GM21367 (cell line): ENCODE measurements at regions not wholly inside any gene's neighbourhood (a gene's known extent, or its start where the extent isn't known, plus 50 kb on each side); places are given as distances from the start of the nearest gene placed in this dataset.
"Not testable (repeated sequence)": the region's sequence is repeated elsewhere in the genome, so short reads cannot be mapped to it uniquely, and the experiment has no call there.

Experiments
- ATAC-seq: cut with Tn5 transposase; IDR thresholded peaks from one replicate; pipeline ENCODE4 v1.9.1; 2021; ENCODE audit not compliant: unreplicated experiment

- no peak for ATAC-seq
Observed at GRCh38 chrX:20718592-20719380, 452.1 kb upstream of the RPS6KA3 start.

GRCh38 chrX:20715176-20715575, 448.5 kb upstream of the RPS6KA3 start:
- ATAC-seq = no peak

GRCh38 chrX:20712811-20713210, 446.1 kb upstream of the RPS6KA3 start:
- ATAC-seq = no peak

DNA sequence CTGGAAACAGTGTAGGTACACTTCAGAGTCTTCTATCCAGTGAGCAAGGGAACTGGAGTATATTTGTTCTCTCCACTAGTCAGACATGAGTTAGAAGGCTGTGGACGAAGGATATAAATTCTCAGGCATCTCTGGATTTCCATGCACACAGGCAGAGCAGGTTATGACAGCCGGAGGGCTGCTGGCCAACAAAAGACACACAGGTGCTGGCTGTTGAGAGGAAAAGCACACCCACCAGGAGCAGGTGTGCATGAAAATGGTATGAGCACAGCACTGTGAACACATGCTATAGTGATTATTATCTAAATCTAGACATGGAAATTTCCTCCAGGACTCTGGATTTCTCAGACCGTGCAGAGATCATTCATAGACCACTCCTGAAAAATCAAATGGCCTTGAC, 444.7 kb upstream of the RPS6KA3 start:
- ATAC-seq = no peak

DNA sequence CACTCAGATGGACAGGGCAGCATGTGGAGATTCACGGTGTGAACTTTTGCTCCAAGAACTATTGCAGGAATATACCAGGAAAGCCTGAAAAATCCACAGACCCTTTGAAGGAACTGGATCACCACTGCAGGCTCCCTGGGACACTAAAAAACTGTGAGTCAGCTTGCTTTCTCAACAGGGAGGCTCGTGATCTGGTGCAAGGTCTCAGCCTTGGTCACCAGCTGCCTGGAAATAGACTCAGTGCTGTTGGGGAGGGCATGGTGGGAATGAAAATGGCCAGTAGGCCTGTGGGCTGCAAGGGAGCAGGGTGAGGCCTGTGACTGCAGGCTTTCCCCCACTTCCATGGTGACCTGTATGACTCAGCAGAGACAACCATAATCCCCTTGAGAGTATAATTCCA, 426.4 kb upstream of the RPS6KA3 start:
- no peak for ATAC-seq

DNA sequence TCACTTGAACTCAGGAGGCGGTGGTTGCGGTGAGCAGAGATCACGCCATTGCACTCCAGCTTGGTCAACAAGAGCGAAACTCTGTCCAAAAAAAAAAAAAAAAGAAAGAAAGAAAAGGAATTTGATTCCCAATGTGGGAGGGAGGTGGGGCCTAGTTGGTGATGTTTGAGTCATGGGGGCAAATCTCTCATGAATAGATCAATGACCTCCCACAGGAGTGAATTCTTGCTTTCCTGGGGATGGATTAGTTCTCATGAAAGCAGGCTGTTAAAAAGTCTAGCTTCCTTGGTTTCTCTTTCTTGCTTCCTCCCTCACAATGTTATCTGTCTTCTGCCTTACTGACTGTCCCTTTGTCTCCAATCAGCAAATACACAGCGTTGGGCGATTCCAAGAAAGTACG, 419.5 kb upstream of the RPS6KA3 start:
- no peak for ATAC-seq

GRCh38 chrX:20685652-20686051, 418.9 kb upstream of the RPS6KA3 start:
- ATAC-seq = no peak

- ATAC-seq = no peak
Observed at GRCh38 chrX:20681683-20682082, 415.0 kb upstream of the RPS6KA3 start.

DNA sequence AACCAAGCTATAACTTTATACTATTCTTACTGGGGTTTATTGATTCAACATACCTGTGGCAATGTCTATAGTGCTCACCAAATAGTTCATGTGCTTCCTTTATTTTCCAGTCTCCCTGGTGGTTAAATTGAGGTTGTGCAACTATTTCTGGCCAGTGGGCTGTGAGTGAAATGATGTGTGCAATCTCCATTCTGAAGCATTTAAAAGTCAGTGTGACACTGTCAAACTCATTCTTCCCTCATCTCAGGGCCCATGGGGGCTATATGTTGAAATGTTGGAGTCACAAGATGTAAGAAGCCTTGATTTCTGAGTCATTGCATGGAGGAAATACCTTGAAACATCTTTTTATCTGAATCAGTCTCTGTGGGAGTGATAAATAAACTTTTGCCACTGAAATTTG, 414.3 kb upstream of the RPS6KA3 start:
- no peak for ATAC-seq

GRCh38 chrX:20672476-20672875, 405.8 kb upstream of the RPS6KA3 start:
- no peak for ATAC-seq

DNA sequence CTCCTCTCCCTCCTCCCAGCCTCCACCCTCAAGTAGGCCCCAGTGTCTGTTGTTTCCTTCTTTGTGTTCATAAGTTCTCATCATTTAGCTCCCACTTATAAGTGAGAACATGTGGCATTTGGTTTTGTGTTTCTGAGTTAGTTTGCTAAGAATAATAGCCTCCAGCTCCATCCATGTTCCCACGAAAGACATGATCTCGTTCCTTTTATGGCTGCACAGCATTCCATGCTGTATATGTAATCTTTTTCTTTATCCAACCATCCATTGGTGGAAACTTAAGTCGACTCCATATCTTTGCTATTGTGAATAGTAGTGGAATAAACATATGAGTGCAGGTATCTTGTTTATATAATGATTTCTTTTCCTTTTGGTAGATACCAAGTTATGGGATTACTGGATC, 405.0 kb upstream of the RPS6KA3 start:
- ATAC-seq = not testable (repeated sequence)

- ATAC-seq = no peak
Observed at GRCh38 chrX:20670611-20671010, 403.9 kb upstream of the RPS6KA3 start.

GRCh38 chrX:20668550-20668949, 401.8 kb upstream of the RPS6KA3 start:
- ATAC-seq = no peak

- no peak for ATAC-seq
Observed at GRCh38 chrX:20666331-20666730, 399.6 kb upstream of the RPS6KA3 start.

GRCh38 chrX:20665481-20665880, 398.8 kb upstream of the RPS6KA3 start:
- ATAC-seq = no peak

GRCh38 chrX:20664774-20665173, 398.1 kb upstream of the RPS6KA3 start:
- no peak for ATAC-seq

- ATAC-seq = no peak
Observed at GRCh38 chrX:20664131-20664530, 397.4 kb upstream of the RPS6KA3 start.

DNA sequence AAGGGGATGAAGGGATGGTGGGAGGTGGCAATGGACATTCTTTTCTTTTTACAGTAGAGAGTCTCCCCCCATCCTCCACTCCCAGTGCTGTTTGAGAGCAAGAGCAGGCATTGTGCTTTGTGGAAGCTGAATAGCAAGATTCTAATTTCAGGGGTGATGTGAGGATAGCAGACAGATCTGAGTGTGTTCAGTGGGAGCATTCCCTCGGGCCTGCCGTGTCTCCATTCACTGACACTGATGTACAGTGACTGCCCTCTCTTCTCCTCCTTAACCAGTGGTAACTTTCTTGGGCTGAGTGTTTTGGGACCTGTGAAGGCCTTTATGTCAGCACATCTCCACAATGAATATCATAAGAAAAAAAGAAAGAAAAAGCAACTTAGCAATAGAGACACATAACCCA, 396.6 kb upstream of the RPS6KA3 start:
- ATAC-seq = no peak

DNA sequence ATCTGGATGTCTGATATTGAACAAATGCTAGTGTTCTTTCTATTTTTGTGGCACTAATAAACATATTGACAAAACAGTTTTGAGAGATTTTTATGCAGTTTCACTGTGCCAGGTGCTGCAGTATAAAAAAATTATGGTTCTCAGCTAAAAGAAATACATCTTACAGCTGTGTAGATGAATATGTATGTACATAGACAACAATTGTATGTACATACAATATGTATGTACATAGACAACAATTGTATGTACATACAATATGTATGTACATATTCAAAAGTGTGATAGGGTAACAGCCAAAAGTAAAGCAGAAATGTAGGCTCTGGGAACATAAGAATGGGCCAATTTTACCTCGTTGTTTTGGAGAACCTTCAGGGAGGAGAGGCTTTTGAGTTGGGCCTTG, 390.0 kb upstream of the RPS6KA3 start:
- ATAC-seq = no peak

- ATAC-seq = no peak
Observed at GRCh38 chrX:20654596-20655106, 387.9 kb upstream of the RPS6KA3 start.

DNA sequence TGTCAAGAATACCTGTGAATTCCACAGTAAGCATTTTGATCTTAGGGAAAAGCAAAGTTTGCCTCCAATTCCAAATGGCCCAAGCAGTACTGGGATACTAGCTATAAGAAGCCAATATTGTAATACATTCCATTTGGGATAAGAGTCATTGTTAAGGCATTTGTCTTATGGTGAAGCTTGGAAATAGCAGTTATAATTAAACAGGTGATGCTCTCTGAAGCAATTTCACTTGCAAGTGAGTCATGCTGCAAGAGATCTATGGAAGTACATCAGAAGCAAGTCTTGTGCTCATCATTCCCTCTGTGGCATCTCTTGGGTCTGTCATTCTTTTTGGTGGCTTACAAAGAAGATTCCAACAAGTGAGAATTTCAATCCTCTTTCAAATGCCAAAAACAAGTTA, 386.4 kb upstream of the RPS6KA3 start:
- no peak for ATAC-seq

GRCh38 chrX:20641954-20642353, 375.2 kb upstream of the RPS6KA3 start:
- no peak for ATAC-seq

DNA sequence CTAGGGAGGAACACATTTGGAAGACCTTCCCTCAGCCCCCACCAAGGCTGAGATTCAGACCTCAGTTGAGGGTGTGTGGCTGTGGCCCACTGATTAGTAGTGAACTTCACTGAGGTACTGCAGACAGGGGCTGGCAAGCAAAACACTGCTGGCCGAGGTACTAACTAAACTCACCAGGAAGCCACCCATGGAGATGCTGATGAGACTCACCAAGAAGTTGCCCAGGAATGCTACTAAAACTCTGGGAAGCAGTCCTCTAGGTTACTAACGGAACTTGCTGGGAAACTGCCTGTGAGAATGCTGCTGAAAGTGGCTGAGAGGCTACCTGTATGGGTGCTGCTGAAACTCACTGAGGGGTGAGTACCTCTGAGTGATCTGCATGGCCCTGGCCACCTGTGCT, 372.4 kb upstream of the RPS6KA3 start:
- ATAC-seq = no peak
